HuH-7.5 (cell line): ENCODE measurements at regions not wholly inside any gene's neighbourhood (a gene's known extent, or its start where the extent isn't known, plus 50 kb on each side); places are given as distances from the start of the nearest gene placed in this dataset.
"Not testable (repeated sequence)": the region's sequence is repeated elsewhere in the genome, so short reads cannot be mapped to it uniquely, and the experiment has no call there.

Experiments
- DNase-seq: peaks from one replicate; pipeline ENCODE4 v3.0.0; 2011; ENCODE audit warnings: low spot score

DNA sequence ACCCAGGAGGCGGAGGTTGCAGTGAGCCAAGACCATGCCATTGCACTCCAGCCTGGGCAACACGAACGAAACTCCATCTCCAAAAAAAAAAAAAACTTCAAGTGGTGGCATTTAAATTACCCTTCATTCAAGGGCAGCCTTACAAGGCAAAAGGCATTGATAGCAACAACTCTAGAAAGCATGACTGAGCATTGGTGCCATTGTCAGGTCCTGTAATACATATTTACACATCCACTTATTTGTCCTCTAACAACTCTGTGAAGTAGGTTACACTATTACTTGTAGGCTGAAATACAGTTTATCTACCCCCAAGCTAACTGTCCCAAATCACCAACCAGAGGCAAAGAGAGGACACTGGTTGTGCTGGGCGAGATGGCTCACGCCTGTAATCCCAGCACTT is 52.7 kb upstream of the LARP1 start:
- DNase-seq = no peak

DNA sequence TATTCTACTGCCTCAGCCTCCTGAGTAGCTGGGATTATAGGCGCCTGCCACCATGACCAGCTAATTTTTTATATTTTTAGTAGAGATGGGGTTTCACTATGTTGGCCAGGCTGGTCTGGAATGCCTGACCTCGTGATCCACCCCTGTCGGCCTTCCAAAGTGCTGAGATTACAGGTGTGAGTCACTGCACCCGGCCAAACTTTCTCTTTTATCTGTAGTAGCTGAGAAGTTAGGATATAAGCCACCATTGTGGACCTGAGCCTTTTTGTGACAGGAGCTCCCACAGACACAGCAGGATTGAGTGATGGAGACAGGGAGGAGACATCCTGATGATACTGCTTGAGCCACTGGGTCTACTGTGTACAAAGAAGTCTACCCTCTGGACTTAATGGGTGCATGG is 53.5 kb upstream of the LARP1 start:
- not testable (repeated sequence) for DNase-seq

DNA sequence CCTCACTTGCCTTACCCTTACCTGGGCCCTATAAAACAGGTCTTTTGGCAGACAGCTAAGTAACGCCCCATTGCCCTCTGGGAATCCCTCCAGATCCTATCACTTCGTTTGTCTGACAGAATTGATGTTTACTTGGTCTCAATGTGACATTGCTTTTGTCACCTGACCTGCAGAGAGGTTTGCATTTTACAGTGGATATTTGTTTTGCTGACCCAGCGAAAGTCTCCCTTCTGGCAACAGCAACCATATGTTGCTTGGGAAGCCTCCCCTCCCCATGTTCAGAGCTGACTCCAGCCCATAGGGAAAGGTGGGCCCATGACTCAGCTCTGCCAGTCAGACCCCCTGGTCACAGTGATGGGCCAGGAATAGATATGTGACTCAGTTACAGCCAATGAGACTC is 54.0 kb upstream of the LARP1 start:
- no peak for DNase-seq

DNA sequence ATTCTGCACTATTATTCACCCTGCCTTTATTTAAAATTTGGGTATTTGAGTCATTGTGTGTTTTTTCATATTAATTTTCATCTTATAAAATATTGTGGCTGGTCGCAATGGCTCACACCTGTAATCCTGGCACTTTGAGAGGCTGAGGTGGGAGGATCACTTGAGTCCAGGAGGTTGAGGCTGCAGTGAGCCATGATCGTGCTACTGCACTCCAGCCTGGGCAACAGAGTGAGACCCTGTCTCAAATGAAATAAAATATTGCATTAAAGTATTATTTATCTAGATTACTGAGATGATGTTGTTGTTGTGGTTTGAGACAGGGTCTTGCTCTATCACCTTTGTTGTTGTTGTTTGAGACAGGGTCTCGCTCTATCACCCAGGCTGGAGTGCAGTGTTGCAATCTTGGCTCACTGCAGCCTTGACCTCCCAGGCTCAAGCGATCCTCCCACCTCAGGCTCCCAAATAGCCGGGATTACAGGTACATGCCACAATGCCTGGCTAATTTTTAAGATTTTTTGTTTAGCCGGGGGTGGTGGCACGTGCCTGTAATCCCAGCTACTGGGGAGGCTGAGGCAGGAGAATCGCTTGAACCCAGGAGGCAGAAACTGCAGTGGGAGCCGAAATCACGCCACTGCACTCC is 54.8 kb upstream of the LARP1 start:
- DNase-seq = not testable (repeated sequence)

DNA sequence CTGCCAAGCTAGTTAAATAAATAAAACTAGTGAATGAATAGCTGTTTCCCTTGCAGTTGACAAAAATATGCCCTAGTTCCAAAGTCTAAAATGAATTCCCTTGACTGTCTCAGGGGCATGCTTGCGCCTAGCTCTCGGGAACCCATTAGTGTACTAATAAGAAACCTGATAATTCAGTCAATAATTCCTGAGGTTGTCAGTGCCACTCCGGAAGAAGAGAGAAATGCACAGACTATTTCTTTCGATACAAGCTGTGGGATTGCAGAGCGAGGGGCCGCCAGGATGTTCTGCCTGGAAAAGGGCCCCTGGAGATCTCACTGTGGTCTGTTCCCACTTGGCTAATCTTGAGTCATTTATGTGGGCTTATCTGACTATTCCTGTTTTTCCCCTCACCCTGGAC is 56.4 kb upstream of the LARP1 start:
- DNase-seq = no peak

DNA sequence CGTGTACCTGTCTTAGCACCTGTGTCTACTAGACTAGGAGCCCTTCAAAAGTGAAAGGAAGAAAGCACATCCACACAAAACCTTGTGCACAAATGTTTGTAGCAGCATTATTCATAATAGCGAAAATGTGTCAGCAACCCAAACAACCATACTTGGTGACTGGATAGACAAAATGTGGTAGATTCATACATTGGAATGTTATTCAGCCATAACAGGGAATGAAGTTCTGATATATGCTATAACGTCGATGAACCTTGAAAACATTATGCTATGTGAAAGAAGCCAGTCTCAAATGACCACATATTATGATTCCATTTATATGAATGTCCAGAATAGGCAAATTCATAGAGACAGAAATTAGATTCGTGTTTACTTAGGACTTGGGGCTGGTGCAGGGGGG is 57.8 kb upstream of the LARP1 start:
- no peak for DNase-seq

DNA sequence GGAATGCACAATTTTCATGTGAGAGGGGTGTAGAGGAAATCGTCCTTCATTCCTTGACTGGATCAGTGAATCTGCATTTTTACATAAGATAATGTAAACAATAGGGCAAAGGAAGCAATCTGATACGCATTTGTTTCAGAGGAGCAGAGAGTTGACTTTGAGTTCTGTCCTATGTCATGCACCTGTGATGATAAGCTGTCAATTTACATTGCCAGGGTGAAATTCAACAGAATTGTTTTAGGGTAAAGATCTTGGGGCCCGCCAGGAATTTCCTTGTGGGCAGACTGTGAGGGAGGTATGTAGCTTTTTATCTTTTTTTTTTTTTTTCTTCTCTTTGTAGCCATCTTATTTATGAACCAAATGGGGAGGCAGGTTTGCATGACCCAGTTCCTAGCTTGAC is 58.3 kb upstream of the LARP1 start:
- DNase-seq = no peak

DNA sequence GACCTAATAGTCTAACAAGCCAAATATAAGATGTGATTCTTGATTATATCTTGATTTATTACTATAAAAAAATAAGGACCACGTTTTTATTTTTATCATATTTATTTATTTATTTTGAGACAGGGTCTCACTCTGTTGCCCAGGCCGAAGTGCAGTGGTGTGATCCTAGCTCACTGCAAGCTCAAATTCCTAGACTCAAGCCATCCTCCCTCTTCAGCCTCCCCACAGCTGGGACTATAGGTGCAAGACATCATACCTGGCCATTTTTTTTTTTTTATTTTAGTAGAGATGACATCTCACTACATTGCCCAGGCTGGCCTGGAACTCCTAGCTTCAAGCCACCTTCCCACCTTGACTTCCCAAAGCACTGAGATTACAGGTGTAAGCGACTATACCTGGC is 61.0 kb upstream of the LARP1 start:
- DNase-seq = no peak

DNA sequence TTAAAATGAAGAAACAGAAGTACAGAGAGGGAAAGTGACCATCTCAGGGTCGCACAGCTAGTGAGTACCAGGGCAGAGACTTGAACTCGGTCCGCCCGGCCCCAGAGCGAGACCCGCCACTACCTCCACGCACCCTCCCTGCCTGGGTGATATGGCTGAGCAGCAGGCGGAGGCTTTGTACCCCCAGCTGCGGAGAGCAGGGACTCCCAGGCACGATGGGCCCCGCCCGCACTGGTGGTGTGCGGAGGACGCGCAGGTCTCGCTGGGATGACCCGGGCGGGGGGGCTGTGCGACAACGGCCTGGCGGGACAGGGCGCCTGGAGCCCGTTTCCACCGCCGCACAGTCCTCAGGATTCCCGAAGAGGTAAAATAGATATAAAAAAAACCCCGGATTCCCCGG is 64.7 kb upstream of the LARP1 start:
- no peak for DNase-seq

DNA sequence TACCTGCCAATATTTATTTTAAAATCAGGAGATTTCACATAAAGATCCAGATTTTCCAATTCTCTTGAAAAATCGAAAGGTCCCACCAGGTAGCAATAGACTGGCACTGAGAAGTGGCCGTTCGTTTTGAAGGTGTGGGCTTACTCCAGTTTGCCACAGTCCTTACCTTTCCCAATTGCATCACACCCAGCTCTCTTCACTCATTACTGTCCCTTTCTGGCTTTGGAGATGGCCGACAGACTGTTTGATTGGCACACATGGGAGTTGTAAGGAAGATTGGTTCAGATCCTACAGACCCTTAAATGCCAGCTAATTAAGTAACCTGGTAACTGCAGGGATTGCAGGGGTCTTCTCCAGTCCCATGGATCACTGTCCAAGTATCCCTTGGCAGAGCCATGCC is 68.7 kb upstream of the LARP1 start:
- DNase-seq = no peak

DNA sequence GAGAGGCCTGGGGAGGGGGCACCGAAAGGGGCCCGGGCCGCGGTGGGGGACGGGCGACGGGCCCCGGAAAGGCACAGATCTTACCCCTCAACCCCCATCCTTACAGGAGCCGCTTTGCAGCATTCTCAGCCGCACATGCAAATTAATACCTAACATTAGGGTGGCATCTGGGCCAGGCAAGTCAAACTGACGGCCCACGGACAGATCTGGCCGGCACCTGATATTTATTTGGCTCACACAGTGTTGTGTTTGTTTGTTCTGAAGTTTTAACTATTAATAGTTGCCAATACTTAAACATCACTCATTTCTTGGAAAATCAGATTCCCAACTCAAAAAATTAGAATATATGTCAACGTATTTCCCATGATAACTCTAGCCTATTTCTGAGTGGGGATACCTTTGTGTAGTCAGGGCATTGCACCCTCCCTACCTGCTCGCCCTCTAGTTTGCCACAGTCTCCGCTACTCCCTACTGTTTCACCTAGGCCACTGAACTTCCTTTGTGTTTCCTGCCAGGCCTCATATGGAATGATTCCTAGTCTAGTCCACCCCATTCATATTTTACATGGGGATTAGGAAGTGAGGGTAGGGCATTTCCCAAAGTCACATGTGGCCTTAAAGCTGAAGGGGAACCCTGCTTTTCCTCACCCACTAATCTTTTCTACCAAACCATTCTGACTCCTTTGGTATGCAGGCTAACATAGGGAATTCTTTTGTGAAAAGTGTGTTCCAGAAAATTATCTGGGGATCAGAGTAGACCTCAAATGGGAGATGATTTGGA is 71.9 kb upstream of the LARP1 start:
- DNase-seq = no peak

DNA sequence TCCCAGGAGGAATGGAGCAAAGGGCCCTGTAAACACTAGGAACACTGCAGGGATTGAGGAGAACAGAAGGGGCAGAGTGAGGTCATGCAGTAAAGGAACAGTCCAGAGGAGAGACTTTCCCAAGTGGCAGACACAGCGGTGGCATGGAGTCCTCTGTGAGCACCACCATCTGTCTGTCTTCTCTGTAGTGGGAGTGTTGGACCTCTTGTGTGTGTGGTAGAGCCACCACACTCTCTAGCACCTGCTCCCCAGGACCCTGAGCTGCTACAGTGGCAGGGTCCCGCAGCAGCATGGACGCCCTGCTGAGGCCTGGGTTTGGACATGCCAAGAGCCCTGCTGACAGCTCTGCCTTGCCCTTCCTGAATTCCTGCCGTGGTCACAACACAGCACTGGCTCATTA is 75.7 kb upstream of the LARP1 start:
- DNase-seq = no peak

DNA sequence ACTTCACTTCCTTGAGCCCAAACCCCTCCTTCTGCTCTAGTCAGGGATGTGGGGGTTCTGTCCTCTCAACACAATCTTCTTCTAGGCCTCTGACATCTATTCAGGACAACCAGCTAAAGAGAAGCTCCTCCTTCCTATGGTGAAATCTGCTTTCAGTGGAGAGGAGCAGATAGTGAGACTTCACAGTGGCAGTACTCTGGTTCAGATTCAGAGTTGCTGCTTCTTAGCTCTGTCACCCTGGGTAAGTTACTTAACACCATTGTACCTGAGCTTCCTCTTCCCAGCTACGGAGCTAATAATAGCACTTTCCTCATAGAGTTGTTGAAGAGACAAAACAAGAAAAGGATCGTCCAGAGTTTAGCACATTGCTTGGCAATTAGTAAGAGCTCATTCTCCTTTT is 77.3 kb upstream of the LARP1 start:
- no peak for DNase-seq

DNA sequence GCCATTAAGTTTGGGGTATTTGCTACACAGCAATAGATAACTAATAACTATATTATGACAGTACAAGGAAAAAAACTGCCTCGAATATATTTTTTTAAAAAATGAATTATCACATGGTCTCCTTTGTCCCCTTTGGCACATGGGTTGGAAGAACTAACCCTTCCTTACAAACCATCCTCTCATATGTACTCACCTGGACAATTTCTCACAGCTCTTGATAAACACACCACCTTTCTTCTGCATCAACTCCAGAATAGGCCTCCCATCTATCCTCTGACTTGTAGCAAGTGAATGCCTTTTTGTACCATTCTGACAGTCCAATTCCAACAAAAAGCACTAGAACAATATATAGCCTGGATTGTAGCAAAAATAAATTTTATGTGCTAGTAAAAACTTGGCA is 78.7 kb upstream of the LARP1 start:
- no peak for DNase-seq

DNA sequence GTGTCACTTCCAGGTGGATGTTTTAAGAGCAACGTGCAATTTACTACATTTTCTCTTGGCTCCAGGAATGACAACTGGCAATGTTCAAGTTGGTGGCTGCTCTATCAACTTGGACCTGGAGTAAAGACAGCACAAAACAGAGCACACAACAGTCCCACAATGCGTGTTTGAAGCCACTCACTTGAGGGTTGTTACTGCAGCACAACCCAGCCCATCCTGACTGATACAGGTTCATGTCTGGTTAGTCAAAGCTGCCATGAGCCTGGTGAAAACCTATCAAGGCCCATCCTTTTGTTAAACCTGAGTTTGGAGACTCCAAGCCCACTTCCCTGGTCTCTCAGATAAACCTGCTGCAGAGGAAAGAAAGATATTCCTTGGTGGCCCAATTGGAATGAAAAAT is 81.1 kb upstream of the LARP1 start:
- DNase-seq = no peak

DNA sequence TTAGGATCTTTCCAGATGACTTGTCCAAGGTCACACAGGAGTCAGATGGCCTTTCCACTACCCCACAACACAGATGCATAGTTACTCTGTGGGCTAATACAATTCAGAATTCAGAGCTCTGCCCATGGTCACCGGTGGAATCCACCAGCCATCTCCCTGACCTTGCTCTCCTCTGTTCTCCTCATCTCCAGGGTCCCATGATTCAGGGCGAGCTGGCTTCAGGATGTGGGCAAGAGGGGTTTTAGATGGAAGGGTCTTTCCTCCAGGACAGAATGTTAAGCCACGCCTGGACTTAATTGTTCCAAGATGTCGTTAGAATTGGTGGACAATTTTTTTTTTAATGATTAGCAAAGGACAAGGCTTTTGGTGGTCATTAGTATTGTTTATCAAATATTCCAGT is 81.7 kb upstream of the LARP1 start:
- DNase-seq = no peak

DNA sequence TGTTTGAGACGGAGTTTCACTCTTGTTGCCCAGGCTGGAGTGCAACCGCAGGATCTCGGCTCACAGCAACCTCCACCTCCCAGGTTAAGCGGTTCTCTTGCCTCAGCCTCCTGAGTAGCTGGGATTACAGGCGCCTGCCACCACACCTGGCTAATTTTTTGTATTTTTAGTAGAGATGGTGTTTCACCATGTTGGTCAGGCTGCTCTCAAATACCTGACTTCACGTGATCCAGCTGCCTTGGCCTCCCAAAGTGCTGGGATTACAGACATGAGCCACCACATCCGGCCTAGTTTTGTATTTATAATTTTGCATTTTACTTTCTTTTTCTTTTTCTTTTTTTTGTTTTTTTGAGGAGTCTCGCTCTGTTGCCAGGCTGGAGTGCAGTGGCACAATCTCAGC is 85.3 kb upstream of the LARP1 start:
- not testable (repeated sequence) for DNase-seq

DNA sequence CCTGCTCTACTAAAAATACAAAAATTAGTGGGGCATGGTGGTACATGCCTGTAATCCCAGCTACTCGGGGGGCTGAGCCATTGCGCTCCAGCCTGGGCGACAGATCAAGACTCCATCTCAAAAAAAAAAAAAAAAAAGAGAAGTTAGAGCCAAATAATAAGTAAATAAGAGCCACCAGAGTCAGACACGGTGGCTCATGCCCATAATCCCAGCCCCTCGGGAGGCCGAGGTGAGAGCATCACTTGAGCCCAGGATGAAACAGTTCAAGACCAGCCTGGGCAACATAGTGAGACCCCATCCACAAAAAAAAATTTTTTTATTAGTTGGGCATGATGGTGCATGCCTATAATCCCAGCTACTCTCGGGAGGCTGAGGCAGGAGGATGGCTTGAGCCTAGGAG is 85.8 kb upstream of the LARP1 start:
- no peak for DNase-seq

DNA sequence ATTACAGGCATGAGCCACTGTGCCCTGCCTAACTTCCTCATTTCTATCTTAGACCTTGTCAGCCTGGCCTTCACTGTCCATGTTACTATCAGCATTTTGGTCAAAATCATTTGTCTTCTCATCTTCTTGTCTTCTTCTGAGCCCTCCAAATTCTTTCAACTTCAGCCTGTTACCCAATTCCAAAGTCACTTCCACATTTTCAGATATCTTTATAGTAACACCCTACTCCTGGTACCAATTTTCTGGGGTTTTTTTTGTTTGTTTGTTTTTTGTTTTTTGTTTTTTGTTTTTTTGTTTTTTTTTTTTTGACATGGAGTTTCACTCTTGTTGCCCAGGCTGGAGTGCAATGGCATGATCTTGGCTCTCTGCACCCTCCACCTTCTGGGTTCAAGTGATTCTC is 90.3 kb upstream of the LARP1 start:
- no peak for DNase-seq

DNA sequence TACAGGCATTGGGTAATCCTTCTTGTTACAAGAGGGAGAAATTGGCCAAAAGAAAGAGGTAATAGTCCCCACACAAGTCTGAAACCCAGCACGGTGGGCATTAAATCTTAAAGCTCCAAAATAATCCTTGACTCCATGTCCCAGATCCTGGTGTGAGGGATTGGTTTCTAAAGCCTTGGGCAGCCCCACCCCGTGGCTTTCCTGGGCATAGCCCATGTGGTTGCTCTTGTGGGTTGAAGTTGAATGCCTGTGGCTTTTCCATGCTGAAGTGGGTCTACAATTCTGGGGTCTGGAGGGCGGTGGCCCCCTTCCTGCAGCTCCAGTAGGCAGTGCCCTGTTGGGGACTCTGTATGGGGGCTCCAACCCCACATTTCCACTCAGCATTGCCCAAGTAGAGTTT is 91.8 kb upstream of the LARP1 start:
- no peak for DNase-seq

DNA sequence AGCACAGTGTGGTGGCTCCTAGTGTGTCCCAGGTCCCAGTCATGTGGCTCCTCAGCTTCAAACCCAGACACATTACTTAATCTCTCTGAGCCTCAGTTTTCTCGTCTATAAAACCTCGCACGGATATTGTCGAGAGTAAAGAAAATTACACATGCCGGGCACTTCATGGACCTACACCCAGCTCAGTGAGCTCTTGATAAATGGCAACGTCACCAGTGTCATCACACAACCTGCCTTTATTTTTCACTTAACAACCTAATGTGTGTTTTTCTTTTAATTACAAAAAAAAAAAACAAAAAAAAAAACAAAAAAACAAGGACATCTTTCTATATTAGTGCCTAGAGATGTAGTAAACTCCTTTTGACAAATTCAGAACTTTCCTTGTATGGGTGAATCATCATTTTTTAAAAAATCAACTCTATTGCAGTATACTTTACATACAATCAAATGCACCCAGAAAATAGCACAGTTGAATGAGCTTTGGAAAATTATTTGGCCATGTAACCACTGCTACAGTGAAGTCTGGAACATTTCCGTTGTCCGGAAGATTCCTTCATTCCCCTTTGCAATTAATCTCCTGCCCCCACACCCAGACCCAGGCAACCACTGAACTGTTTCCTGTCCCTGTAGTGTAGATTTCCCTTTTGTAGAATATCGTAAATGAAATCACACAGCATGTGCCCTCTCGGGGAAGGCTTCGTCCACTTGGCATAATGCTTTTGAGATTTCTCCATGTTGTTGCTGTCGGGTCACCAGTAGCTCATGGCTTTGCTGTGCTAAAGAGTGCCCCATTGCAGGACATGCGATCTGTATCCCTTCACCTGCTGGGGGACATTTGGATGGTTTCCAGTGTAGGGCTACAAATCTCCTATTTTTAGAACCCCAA is 100.4 kb upstream of the LARP1 start:
- no peak for DNase-seq

DNA sequence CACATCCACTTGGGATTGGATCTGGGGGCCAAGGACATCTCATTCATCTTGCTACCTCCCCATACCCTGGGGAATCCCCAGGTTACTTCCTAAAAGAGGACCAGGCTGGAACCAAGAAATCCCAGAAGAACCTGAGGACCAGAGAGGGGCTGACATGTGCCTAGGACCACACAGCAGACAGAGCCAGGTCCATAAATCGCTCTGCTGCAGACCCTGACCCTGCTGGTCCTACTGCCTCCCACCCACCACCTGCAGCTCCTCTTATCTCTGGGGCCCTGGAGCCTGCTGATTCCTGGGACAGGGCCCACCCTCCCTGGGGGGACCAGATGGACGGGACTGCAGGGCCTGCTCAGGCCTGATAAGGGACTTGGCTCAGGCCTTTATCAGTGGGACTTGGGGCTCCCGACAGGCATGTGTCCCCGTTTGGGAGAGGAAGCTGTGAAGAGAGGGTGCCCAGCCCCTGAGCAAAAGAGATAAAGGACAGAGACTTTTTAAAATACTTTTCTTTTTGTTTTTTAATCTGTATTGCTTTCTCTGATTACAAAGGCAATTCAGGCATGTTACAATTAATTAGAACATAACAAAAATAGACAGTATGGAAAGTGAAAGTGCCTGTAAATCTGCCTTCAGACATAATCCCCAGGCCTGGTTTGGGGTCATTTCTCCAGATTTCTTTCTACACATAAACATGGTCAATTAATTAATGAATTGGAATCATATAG is 101.3 kb upstream of the LARP1 start:
- no peak for DNase-seq

DNA sequence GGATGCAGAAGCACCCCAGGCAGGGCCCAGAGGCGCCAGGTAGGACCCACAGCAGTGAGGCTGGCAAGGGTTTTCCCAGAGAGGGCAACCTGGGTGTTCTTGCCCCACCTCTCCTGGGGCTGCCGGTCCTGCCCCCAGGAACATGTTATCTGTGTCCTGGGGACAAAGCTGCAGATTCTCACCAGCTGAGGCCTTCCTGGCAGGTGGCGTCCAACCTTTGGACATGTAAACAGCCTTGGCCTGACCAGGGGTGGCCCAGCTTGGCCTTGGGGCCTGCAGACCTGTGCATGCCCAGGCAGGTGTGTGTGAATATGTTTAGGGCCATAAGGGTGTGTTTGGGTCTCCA is 101.8 kb upstream of the LARP1 start:
- peak; percentile 40 for DNase-seq
